NCI-H748 (cell line): ENCODE measurements at regions not wholly inside any gene's neighbourhood (a gene's known extent, or its start where the extent isn't known, plus 50 kb on each side); places are given as distances from the start of the nearest gene placed in this dataset.

Experiments
- DNase-seq: peaks from one replicate; lab custom pipeline; 2025; ENCODE audit not compliant: unreplicated experiment; lab: John Stamatoyannopoulos, UW

DNA sequence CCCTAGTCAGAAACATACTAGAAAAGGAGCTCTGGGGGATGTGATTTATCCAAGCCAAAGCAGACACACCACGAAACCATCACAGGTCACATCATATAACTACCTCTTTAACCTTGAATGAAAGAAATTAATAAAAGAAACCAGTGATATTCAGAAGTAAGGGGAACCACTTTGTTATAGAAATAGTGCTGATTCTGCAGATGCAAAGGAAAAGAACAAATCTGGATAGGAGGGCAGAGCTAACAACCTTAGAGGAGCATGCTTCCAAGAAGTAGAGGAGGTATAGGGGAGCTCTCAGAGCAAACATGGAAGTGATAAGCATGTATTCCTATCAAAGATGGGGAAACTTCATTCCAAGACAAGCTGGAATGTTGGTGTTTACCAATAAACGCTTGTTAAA, 117.0 kb upstream of the MDM1 start:
- no peak for DNase-seq

DNA sequence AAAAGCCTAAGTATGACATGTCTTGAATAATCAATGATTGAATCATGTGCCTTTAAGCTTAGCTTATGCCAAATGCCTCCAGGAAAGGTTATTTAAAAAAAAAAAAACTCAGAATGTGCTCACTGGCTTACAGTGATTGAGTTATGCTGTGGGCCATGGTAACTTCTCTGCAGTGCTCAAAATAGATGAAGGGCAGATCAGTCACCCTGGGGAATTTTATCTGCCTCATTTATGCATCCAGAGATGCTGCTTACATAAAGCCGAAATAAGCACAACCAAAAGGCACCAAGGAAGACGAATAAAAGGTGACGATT, 118.7 kb upstream of the MDM1 start:
- no peak for DNase-seq

DNA sequence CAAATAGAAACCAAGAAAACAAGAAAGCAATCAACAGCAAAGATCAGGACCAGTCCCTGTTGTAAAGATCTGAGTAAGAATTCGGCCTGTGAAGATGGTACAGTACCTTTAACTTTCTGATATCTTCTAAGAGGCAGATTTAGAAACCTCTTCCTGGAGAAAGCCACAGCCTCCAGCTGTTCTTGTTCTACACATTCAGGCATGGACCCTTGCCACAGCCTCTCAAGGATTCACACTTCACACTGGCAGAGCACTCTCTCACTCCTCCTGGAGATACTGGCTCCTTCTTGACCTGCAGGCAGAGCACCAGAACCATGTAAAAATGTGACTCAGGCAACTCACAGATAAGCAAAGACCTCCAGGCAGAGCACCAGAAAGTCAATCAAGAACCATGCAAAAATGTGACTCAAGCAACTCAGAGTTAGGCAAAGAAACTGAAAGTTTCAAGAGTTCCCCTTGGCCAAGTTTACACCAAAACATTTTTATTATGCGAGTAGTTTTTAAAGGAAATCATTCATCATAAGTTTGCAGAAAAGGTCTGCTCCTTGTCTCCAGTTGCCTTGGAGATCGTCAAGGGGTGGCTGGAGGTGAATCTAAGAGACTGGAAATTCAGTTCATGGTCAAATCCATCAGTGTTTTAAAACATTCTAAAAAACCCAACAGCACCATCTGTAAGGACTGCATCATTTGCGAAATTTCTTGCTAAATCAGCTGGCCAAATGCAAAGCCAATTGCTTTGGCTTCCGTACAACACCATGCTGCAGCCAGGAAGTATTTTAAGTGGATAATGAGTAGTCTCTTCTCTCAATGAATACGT, 119.3 kb upstream of the MDM1 start:
- DNase-seq = peak; percentile 50

DNA sequence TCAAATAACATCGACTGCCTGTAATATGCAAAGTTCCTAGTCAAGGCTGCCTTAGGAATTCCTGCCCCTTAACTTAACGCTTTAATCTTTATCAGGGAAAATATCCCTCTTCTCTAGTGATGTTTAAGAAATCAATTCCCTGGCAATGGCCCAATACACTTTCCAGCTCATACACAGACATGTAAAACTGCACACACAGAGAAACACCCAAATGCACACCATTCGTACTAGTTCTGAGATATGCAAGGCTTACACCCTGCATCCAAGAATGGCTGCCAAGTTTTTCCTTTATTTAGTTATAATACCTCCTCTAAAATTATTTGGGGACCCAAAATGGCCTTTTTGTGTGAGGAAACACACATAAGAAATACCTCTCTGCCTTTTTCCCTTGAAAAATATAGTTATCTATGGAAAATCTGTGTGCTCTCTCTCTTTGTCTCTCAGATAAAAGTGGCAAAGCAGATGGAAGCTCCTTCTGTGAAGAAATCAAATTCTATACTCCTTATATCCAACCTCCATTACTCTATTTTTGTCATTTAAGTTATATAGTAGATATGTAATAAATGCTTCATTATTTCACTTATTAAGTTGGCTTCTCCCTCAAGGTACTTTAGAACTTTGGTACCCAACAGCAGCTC, 120.0 kb upstream of the MDM1 start:
- no peak for DNase-seq

DNA sequence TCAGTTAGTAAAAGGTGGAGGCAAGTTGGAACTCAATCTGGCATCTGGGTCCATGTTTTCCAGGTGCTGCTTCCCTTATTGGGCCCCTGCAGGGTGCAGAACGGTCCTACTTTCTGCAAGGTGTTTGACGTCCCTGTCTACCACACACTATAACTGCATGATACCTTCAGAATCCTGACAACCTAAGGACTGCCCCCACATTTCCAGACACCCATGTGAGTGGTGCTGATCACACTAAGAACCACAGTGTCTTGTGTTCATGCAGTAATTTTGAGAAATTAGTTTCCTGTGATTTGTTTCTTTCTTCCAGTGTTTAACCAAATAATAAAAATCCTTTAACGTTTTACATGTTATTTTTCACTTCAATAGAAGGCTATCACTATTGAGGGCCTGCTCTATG, 121.1 kb upstream of the MDM1 start:
- DNase-seq = no peak

DNA sequence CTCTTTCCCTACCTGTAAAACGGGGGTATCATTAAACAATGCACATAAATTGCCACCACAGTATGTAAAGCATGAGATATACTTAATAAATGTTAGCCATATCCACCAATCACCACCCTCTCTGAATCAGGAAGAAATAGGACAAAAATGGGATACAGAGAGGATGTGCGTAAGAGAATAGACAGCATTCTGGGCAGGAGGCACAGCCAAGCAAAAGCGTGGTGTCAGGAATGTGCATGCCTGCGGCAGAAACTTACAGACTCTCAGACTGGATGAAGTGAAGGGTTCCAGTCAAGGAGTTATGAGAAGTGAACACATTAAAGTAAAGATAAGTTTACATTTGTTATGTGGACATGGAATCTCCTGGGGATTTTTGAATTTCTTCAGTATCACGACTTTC, 121.7 kb upstream of the MDM1 start:
- no peak for DNase-seq

DNA sequence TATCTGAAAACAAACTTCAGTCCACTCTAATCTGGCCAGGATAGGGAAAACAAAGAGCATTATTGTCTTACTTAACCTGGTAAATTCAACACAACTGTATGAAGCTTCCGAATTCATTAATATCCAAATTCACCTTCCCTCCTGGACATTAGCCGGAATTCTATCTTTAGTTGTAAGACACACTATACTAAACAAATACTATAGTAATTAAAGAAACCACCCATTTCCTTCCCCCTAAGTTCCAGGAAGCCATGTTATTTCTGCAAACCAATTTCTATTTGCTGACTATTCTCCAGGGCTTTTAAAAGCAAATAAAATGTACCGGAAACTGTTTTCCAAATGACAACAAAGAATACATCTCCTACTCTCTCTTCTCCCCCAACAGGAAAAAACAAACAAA, 122.7 kb upstream of the MDM1 start:
- peak; percentile 69 for DNase-seq

DNA sequence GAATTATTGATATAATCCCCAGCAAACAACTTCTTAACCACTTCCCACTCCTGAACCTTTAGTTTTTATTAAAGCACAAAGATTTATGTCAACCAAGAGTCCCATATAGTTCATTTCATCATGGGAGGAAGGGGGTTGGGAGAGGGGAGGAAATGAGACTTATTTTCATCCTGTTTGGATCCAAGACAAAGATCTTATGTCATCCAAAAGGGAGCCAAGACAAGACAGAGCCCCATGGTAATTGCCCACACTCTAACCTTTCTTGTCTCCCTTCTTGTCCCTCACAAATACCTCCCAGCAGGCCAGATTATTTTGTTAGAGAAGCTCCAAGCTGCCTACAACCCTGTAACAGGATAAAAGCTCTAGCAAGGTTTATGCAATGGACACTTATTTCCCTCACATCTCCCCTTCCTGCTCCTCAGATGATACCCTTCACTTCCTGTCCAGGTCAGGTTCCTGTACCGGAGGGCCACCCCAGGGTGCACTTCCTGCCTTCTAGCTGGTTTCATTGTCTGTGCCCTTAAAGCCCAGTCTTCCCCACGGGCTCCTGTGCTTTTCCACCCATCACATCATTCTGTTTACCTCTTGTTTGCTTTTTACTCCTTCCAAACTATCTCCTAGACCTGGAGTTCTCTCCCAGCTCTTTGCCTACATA, 123.7 kb upstream of the MDM1 start:
- peak; percentile 38 for DNase-seq

DNA sequence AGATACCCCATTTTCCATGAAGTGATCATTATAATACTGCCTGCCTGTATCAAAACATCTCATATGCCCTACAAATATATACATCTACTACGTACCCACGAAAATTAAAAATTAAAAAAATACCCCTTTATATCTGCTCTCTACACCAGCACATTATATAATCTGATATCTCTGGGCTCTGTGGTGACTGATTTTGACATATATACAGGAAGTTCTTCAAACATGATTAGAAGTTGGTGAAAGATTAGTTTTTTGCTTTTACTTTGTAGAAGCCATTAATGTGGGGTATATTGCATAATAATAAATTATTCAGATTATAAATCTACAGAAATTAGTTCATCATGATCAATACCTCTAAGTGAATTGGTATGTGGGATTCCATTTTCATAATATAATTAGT, 126.7 kb upstream of the MDM1 start:
- DNase-seq = no peak

DNA sequence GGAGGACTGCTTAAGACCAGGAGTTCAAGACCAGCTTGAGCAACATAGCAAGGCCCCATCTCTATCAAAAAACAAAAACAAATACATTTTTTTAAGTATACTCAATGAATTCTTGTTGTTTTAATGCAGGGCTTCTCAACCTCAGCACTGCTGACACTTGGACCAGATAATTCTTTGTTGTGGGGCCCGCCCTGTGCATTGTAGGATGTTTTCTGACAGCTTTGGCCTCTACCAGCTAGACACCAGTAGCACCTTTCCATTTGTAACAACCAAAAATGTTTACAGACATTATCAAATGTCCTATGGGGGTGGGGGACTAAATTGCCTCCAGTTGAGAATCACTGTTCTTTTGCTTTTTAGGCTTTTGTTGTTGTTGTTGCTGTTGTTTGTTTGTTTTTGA, 128.1 kb upstream of the MDM1 start:
- no peak for DNase-seq

DNA sequence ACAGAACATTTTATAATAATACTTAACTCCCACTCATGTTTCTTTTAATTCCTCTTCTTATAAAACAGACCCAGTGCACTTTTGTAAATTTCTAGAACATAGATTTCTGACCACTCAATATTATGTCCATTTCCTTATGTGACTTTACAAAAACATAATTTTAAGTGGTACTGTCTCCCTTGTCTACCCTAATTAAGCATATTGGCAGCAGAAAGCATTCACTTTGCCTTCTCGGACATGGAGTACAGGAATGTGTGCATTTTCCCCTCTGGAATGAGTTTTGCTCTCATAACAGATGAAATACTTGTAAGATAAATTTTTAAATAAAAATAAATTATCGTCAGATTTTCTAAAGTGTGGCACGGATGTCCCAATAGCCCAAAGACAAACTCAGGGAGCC, 129.5 kb upstream of the MDM1 start:
- no peak for DNase-seq

DNA sequence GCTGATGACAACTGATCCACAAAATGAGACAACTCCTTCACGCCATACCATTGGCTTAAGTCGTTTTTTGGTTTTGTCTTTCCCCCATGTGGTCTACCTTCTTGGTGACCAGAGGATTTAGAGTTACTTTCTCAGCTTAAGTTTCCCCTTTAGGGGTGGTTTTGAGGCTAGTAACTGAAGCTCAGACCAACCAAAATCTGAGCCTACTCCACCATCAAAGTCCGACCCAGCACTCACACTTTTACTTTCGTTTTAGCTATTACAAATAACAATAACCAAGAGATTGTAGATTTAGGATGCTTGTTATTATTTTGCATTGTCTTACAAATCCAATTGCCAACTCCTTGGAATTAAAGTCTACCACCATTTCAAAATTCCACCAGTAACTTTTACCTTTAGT, 130.6 kb upstream of the MDM1 start:
- DNase-seq = no peak

DNA sequence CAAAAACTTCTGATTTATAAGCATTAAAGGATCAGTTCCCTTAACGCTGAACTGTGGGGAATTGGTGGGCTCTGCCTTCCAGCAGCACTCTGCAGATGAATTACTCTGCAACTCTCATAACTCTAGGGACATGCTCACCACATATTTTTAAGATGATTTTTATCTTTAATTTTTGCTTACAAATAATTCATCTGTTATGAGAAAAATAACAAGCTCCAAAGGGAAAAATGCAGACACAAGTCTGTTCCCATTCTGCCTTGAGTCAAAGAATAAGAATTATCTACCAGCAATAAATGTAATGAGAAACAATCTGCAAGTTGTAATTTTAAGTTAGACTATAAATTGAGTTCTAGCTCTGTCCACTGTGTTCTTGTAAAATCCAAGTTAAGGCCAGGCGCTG, 133.1 kb upstream of the MDM1 start:
- no peak for DNase-seq

DNA sequence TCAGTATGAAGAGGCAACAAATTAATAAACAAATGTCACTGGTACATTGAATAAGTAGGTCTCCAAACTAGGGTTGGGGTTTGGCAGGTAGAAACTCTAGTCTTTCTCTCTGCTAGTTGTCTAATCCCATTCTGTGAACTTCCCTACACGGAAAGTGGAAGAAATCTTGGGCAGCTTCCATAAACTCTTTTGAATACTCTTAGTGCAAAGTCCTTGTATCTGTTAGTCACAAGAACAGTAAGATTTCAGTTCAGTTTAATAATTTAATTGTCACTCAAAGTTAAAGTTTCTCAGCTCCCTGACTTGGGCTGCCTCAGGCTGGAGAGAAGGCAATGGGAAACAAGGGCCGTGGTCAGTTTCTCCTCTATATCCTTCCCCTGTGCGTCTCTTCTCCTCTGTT, 135.4 kb upstream of the MDM1 start:
- no peak for DNase-seq

DNA sequence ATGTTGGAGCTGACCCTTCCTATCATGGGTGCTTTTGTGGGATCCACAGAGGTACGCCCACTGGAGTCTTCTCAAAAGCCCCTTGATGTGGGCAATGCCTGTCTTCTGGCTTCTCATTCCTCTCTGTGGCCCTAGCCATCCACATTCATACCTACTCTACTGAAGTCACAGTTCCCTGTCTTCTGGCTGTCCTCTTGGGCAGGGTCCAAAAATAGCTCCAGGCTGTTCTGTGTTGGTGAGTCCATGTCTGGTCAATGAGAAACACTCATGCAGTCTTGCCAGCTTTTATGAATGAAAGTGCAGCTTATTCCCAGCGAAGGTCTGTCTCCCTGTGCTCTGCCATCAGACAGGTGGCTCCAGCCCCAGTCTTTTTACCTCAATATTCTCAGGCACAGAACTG, 135.9 kb upstream of the MDM1 start:
- DNase-seq = no peak

DNA sequence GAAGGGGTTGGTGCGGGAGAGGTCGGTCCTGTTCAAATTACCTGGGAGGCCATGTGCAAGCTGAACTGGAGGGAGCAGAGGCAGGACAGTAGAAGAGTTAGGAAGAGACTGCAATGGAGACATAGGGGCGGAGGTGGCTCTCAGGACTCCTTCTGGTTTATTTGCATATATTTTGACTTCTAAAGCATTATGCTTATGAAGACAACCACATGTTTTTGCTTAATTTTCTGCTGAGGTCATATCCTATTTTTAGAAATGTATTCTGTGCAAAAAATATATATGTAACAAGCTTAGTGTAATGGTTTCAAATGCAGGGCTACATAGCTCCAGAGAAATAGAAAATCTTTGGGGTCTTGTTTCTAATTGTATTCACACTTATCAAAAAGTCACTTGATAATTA, 137.0 kb upstream of the MDM1 start:
- no peak for DNase-seq

DNA sequence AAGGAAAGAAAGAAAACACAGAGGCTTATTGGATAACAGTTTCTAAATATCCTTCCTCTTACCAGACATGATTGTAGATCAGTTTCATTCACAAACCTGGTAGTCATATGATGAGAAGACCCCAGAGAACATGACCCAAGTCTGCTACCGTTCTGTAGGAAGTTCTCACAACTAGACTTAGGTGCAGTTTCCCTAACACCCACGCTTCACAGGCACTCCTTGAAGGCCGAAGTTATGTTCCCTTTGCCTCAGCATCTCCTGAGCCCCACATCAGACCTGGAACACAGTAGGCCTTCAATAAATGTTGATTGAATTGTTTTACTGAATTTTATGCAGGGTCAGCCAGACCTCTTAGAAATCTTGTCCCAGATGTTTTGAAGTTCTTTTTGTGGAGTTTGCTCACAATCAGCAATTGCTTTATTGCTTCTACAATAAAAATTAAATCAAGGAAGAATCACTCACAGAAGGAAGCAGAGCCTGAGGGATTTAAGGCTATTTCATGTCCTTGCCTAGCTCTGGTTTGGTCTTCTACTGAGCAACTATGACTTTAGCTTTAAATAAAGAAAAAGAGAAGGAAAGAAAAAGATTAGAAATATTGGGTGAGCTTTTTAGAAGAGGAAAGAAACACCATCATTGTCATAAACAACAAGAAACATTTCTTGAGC, 138.6 kb upstream of the MDM1 start:
- no peak for DNase-seq

DNA sequence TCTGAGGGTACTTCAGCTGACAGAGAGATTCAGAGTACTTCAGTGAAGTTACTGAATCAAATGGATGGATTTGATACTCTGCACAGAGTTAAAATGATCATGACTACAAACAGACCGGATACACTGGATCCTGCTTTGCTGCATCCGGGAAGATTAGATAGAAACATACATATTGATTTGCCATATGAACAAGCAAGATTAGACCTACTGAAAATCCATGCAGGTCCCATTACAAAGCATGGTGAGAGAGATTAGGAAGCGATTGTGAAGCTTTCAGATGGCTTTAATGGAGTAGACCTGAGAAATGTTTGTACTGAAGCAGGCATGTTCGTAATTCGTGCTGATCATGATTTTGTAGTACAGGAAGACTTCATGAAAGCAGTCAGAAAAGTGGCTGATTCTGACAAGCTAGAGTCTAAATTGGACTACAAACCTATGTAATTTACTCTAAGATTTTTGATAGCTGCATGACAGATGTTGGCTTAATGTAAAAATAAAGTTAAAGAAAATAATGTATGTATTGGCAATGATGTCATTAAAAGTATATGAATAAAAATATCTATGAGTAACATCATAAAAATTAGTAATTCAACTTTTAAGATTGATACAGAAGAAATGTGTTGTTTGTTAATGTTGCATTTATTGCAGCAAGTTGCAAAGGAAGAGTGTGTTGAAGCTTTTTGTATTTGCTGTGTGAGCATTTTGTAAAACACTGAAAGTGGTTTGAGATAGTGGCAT, 136.1 kb upstream of the RAP1B start:
- no peak for DNase-seq

DNA sequence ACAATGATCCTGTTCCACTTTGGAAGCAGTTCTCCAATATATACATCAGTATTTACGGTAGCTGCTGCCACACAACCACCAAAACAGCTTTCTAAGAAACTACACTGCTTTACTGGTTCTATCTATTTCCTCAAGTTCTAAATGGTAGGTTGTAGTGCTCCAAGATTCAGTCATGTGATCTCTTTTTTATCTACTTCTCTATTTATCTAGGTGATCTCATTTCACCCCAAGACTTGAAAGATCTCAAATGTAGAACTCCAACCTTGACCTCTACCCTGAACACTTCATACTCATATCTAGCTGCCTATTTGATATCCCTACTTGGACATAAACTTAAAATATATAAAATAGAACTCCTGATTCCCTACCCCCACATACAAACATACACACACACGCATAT, 133.9 kb upstream of the RAP1B start:
- no peak for DNase-seq

DNA sequence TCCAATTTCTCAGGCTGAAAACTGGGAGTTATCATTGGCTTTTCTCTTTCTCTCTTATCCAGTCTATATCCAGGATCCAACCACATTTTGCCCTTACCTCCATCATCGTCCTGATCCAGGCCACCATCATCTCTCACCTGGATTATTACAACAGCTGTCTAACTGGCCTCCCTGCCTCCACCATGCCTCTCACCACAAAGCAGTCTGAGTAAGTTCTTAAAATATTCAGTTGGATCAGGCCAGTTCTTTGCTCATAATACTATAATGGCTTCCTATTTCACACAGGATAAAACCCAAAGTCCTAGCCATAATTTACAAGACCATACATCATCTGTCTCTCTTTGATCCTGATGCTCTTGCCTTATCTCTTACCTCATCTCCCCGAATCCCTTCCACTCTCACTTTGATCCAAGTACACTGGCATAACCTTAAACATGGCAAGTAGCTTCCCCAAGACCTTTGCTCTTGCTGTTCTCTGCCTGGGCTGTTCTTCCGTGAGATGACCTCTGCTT, 133.4 kb upstream of the RAP1B start:
- no peak for DNase-seq

DNA sequence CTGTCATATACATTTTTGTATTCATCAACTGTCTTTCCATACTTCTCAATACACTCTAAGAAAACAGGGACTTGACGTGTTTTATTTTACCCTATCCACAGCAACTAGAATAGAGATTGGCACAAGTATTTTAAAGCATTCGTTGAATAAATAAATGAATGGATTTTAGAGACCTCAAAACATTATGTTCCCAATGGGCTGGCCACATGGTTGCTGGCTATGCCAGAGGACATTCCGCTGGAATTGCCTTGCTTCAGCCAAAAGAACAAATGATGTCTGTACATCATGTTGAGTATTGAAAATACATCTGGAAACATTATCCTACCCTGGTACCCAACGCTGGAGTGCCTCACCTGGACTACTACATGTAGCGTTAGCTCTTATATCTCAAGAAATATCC, 132.8 kb upstream of the RAP1B start:
- no peak for DNase-seq
